ENCODE measurements at regions not wholly inside any gene's neighbourhood (a gene's known extent, or its start where the extent isn't known, plus 50 kb on each side); places are given as distances from the start of the nearest gene placed in this dataset.

DNA sequence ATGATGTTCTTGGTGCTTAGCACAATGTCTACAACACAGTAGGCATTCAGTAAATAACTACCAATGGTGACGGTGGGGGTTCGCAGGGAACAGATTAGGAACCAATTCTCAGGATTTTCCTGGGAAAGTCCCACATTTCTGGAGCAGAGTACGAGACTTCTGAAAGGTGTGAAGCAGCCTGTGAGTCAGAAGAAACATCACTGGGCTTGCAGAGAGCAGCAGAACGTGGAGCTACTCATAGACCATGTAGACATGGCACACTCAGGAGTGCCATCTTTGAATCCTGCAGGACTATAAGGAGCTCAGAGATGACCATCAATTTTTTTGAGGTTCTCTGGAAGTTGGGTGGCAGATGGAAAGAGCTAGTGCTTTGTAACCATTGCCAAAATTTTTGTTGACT, 106.6 kb upstream of the ANKRD55 start:
- DNase-seq, result no peak

DNA sequence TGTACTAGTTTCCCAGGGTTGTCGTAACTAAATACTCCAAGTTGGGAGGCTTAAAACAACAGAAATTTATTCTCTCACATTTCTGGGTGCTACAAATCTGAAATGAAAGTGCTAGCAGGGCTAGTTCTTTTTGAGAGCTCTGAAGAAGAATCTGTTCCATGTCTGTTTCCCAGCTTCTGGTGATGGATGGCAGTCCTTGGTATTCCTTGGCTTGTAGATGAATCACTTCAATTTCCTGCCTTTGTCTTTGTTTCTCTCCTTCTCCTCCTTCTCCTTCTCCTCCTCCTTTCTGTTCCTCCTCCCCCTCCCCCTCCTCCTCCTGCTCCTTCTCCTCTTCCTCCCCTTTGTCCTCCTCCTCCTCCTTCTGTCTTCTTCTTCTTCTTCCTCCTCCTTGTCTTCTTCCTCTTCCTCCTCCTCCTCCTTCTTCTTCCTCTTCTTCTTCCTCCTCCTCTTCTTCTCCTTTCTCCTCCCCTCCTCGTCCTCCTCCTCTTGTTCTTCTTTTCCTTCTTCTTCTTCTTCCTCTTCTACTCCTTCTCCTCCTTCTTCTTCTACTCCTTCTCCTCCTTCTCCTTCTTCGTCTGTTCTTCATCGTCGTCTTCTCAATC, 104.7 kb upstream of the ANKRD55 start:
- no peak for DNase-seq

DNA sequence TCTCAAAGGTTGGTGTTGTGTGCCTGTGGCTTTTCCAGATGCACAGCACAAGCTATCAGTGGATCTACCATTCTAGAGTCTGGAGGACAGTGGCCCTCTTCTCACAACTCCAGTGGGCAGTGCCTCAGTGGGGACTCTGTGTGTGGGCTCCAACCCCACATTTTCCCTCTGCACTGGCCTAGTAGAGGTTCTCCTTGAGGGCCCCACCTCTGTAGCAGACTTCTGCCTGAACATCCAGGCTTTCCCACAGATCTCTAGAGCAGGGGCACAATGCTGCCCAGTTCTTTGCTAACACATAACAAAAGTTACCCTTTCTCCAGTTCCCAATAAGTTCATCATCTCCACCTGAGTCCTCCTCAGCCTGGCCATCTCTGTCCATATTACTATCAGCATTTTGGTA, 102.1 kb upstream of the ANKRD55 start:
- no peak for DNase-seq

DNA sequence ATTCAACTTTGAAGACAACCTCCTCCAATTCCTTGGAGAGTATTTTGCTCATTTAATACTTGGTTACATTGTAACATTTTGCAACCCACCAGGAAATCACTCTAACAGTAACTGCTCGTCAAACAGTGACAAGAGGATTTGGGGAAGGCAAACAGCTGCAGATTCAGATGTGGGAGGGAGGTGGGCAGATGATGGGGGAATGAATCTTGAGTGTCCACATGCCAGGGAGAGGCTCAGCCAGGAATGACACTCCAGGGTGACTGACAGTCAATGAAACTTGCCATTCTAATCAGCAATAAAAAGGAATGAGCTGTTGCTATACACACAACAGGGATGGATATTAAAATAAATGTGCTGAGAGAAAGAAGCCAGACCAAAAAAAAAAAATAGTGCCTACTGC, 97.7 kb upstream of the ANKRD55 start:
- DNase-seq, result no peak

DNA sequence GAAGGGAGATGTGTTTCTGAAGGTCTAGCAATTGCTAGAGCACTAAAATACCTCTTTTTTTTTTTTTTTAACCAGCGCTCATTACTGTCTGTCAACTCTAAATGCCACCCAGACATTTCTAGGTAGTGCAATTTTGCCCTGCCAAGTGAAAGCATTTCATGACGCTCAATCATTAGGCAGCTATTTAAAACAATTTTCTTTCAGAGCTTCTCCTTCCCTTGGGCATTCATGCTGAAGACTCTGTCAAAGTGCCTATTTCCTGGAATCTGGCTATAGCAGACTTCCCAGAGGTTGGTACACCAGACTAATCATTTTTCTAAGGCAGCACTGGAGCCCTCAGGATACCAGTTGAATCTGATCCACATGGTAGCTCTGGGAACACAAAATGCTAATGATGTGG, 97.0 kb upstream of the ANKRD55 start:
- no peak for DNase-seq

DNA sequence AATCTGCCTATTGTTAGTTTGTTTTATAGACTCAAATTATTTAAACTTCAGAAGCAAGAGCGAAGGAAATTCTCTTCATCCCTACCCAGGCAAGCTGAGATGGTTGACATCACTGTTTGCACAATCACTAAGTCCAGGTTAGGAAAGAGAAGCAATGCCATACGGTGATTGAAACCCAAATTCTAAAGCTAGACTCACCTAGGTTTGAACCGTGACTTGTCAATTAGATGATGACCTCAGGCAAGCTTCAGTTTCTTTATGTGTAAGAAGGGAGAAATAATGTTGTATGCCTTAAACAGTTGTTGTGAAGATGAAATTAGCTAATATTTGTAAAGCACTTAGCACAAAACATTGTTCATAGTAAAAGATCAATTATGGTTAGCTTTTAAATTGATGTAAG, 96.5 kb upstream of the ANKRD55 start:
- no peak for DNase-seq

DNA sequence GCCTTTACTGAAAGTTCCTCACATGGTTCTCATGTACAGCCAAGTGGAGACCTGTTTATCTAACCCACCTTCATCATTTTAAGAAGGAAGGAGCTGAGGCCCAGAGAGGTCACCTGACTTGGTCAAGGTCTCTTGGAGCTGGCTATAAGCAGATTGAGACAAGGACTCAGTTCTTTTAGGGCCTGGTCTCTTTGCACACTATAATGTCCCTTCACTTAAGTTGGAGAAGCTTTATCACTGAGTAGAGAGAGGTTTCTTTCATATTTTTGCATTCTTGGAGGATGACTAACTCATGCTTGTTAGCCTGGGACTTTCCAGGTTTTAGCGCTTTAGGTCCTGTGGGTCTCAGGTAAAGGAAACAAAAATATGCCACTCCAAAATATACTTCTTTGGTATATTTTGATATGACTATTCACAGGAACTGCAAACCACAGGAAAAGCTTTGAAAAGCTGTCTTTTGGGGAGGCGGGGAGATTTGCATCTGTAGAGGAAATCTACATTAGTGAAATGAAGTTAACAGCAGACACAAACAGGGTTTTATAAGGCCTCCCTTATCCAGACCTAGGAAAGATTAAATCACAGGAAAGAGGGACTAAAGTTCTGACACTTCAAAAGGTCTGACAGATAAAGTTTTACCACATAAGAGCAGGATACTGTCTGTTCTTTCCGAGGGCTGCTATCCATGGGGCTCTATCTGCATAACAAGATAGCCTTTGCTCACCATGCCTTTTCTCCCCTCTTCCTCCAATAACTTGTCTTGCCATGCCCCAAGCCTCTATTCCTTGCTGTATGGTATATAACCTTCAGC, 95.8 kb upstream of the ANKRD55 start:
- DNase-seq, result no peak

DNA sequence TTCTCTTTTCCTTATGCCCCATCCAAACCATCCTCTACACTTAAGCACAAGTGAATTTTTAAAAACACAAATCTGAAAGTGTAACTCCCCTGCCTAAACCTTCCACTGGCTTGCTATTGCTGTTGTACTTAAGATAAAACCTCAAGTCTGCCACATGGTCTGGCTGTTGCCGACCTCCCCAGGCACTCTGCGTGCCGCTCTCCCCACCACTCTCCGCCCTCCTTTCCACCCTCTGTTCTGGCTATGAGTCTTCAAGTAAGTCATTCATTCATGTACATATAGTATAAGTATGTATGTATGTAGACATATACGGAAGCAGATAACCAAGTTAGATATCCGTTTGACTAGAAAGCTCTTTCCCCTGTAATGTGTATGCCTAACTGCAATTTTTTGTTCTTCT, 94.7 kb upstream of the ANKRD55 start:
- no peak for DNase-seq

DNA sequence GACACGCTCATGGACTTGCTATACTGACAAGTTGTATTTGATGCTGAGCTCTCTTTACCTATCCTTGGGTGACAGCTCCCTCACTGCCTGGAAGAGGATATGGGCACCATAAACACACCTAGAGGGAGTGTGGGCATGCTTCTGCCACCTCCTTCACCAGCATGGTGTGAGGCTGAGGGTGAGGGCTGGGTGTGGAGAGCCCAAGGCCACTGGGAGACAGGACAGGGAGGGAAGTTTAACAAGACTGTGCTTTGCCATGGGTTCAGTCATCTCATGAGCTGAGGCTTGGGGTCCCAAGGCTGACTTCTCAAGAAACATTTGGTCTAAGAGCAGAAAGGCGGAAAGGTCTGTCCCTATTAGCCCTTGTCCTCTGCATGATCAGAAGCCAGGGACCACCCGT, 93.6 kb upstream of the ANKRD55 start:
- DNase-seq, result no peak

DNA sequence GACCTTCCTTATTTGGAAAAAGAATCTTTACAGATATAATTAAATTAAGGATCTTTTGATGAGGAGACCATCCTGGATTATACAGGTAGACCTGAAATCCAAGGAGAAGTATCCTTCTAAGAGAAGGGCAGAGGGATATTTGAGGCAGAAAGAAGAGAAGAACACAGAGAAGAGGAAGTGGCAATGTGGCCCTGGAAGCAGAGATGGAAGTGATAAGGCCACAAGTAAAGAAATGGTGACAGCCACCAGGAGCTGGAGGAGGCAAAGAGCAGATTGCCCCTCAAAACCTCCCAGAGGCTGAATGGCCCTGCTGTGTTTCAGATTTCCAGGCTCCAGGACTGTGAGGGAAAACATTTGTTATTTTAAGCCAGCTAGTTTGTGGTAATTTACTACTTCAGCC, 93.0 kb upstream of the ANKRD55 start:
- DNase-seq, result no peak

DNA sequence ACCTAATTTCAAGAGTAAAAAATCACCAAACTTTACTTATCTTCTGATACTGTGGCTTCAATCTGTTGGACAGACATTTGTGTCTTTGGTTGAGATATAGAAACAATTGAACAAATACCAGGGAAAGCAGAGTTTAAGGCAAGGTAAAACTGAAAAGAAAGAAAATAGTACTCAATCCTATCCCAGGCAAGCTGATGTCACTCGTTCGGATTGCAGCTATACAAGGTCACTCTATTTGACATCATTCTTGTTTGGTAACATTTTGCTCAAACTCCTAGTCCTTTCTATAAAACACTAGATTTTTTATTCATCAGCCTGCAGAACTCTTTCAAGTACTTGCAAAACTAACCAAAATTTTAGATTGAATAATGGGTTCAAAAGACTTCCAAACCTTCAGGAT, 91.9 kb upstream of the ANKRD55 start:
- no peak for DNase-seq

DNA sequence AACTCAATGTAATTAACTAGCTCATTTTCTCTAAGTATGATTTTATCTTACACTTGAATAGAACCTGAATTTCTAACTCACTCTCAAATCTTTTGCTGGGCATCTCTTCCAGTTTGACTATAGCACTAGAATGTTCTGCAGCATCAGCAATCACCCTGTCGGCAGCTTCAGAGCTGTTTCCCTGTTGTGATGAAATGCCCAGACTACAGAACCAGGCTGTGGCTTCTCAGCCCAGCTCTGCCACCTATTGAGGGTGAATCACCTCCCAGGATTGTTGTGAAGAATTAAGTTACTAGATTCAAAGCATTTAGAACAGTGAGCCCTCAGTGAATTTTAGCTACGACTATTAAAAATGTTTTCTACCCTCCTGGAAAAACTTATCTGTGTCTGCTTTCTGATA, 90.4 kb upstream of the ANKRD55 start:
- no peak for DNase-seq

DNA sequence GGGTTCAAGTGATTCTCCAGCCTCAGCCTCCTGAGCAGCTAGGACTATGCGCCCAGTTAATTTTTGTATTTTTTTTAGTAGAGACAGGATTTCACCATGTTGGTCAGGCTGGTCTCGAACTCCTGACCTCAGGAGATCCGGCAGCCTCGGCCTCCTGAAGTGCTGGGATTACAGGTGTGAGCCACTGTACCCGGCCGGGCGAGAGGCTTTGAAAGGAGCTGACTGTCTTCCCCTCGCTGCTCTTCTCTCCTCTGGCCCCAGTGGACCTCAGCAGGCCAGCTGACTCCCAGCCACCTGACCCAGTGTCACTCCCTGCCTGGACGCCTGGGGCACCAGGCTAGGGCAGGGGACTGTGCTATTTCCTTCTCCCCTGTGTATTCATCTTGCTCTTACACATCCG, 89.5 kb upstream of the ANKRD55 start:
- no peak for DNase-seq

DNA sequence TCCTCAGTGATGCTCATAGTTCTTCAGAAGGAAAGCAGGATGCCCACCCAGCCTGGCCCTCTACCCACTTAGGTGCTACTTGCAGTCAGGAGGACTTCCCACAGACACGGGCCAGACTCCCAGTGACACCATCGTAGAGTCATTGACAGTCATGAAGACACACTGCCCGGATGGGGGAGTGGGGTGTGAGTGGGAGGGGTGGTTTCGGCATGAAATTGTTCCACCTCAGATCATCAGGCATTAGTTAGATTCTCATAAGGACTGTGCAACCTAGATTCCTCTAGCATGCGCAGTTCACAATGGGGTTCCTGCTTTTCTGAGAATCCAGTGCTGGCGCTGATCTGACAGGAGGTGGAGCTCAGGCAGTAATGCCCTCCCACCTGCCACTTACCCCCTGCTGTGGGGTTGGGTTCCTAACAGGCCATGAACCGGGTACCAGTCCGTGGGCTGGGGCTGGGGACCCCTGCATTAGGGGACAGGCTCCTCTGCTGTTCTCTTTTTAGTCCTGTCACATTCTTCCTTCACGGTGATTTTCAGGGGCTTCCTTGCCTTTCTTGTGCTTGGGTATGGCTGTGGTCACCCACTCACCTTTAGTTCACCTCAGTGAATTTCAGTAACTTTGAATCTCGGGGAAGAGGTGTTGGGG, 88.2 kb upstream of the ANKRD55 start:
- DNase-seq, result no peak

DNA sequence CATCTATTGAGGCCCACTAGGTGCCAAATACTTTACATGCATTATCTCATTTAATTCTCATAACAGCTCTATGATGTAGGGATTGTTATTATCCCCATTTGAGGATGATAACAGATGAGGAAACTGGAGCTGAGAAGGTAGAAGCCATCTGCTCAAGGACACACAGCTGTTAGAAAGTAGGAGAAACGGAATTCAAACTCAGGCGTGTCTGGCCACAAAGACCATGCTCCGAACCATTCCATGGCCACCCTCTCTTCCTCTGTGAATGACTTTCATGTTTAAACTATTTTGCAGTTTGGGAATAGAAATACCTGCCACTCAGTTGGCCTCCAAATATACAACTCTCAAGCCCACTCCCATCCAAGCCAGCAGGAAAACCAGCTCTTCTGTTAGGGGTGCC, 87.6 kb upstream of the ANKRD55 start:
- no peak for DNase-seq

DNA sequence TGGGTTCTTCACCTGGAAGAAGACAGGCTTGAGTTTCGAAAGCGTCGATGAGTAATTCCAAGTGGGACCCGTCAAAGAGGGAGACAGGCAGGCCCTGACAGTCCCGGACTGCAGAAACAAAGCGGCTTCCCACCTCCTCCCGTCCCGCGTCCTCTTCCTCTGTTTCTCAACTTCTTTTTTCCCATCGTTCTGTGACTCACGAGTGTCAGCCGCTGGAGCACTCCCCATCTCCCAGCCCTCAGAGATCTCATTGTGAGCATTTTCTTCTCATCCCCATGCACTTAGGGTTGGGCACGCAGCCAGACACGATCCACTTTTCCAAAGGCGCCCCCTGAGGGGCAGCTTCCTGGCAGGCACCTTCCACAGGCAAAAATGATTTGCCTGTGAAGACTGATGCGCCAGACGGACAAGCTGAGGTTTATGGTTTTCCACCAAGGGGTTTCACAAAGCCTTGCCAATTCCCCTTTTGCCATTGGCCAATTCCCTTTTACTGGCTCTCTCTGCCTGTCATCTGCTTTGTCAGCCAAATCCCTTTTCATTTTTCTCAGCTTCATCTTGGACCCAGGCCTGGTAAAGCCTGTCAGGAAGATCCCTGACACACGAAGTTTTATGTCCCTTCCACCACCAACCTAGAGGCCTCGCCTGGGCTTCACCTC, 86.5 kb upstream of the ANKRD55 start:
- DNase-seq, result no peak

DNA sequence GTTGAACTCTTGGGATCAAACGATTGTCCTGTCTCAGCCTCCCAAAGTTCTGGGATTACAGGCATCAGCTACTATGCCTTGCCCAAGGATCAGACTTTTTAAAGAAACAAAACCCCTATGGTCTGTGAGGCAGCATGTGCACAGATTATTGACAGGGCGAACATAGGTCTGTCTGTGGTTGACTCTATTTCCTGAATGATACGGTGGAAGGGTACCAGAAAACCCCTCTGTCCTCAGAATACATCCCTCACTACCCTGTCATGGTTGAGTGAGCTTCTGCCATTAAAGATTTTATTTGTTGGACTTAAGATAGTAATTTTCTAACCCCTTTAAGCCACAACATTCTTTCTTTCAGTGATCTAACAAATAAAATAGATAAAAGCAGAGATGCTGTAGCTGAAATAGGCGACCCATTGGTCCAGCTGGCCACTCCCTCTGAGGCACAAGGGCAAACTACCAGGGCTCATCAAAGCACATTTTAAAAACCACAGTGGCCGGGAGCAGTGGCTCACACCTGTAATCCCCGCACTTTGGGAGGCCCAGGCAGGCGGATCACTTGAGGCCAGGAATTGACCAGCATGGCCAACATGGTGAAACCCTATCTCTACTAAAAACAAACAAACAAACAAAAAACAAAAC, 84.9 kb upstream of the ANKRD55 start:
- DNase-seq, result no peak

DNA sequence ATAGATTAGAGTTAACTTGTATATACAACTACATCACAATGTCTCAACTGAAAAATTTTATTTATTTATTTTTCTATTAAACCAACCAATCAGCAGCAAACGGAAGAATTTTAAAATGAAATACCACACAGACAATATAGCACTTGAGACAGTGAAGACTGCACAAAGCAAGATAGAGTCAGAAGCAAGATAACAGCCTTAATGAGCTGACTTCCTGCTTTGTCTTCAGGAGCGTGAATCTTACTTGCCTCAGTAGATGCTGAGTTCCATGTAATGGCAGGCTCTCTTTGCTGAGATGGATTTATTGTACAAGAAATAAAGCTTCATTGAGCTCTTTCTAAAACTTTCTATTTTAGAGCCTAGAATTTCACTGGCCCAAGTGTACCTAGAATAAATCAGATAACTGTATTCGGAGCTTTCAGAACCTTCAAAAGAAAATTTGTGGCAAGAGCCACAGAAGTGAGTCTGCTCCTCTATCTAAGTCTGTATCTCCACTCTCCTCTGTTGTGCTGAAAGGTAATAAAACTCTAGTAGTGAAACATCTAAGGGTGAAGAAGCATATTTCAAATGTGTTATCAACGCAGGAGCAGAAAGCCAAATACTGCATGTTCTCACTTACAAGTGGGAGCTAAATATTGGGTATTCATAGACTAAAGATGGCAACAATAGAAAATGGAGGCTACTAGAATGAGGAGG, 83.3 kb upstream of the ANKRD55 start:
- no peak for DNase-seq

DNA sequence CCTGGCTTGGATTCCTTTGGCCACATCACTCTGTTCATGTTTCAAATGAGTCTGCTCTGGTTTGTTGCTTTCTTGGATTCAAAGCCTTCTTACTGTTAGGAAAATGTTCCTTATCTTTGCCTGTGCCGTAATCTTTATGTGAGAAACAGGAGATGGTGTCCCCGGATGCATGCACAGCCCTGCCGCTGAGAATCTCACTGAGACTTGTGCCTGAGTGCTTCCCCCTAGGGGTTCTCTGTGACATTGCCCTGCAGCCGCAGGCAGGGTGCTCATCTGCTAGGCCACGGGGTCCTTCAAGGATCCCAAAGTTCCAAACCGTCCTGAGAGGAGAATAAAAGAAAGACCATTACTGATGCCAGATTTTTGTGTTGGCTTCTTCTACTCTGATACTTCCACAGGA, 81.4 kb upstream of the ANKRD55 start:
- DNase-seq, result no peak

DNA sequence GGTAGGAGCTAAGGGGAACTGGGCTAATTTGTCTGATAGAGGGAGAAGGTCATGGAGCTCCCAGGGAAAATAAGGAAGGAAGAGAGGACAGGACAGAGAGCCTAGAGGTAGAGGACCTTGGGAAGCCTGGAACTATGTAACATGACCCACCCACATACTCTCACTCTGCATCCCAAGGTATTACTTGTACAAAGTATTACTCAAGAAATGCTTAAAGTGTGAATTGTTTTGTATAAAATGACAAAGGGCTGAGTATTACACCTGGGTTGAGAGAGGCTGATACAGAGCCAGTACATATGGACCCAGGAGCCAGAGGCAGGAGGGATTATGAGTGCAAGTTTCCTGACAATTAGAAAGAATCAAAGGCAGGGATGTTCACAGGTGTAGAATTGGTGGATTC, 80.5 kb upstream of the ANKRD55 start:
- no peak for DNase-seq

DNA sequence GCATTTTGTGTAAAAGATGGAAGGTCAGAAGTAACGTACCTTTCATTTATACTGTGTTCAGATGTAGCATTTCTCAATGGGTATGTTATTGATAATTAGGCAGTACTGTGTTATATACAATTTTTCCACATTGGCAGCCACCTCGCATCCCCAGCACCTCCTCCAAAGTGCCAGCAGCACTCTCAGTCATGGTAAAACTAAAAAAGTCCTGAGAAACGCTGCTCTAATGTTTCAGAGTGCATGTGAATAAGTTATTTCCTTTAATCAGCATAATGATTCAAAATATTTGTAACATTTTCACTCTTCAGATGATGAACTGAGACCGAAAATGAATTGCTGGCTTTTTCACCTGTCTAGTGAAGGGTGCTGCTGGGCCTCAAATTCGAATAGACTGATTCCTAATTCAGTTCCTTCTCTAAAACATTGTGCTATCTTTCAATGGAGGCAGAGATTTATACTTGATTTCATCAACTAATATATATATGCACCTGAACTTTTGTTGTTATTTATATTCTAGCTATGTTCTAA, 79.9 kb upstream of the ANKRD55 start:
- DNase-seq, result no peak

DNA sequence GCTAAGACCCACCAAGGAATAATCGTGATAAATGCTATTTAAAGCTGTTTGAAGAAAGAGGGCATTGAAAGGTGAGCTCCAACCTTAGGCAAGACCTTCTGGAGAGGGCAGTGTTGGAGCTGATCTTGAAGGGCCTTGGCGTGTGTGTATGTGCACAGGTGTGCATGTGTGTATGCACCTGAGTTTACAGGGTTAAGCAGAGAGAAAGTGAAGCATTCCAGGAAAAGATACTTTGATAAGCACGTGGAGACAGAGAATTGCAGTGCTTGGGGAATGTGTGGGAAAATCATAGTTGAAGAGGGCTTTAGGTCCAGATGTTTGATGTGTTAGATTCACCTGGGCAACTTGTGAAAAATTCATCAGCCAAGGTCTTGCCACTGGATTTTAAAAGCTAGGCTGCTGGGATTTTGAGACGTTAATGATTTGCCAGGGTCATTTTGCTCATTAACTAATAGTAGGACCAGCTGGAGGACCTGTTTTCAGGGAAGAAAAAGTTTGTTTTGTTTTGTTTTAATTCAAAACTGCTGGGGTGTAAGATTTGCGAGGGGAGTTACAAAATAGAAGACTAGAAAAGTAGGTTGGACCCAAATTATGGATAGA, 78.3 kb upstream of the ANKRD55 start:
- DNase-seq, result no peak
